ENCODE measurements at regions not wholly inside any gene's neighbourhood (a gene's known extent, or its start where the extent isn't known, plus 50 kb on each side); places are given as distances from the start of the nearest gene placed in this dataset.
"Not testable (repeated sequence)": the region's sequence is repeated elsewhere in the genome, so short reads cannot be mapped to it uniquely, and the experiment has no call there.

- DNase-seq: no peak
These were observed 166.7 kb upstream of the RGS6 start for GRCh38 chr14:71765505-71765904.

- DNase-seq: no peak
These were observed 161.8 kb upstream of the RGS6 start for GRCh38 chr14:71770431-71770830.

GRCh38 chr14:71771421-71771820, 160.8 kb upstream of the RGS6 start:
- DNase-seq: not testable (repeated sequence)

GRCh38 chr14:71771996-71772395, 160.2 kb upstream of the RGS6 start:
- not testable (repeated sequence) for DNase-seq

- DNase-seq: no peak
These were observed 158.2 kb upstream of the RGS6 start for GRCh38 chr14:71773898-71774481.

- no peak for DNase-seq
These were observed 155.5 kb upstream of the RGS6 start for GRCh38 chr14:71776471-71777360.

- DNase-seq: no peak
These were observed 152.2 kb upstream of the RGS6 start for GRCh38 chr14:71780075-71780474.

- DNase-seq: no peak
These were observed 151.4 kb upstream of the RGS6 start for GRCh38 chr14:71780822-71781221.

- no peak for DNase-seq
These were observed 149.1 kb upstream of the RGS6 start for GRCh38 chr14:71783088-71783487.

GRCh38 chr14:71783786-71784185, 148.4 kb upstream of the RGS6 start:
- DNase-seq: no peak

GRCh38 chr14:71789005-71789404, 143.2 kb upstream of the RGS6 start:
- DNase-seq: no peak

GRCh38 chr14:71799841-71800240, 132.4 kb upstream of the RGS6 start:
- no peak for DNase-seq

GRCh38 chr14:71800878-71801277, 131.4 kb upstream of the RGS6 start:
- DNase-seq: no peak

- DNase-seq: no peak
These were observed 128.5 kb upstream of the RGS6 start for GRCh38 chr14:71803539-71804260.

- DNase-seq: no peak
These were observed 127.2 kb upstream of the RGS6 start for GRCh38 chr14:71804992-71805391.

- not testable (repeated sequence) for DNase-seq
These were observed 125.2 kb upstream of the RGS6 start for GRCh38 chr14:71807049-71807448.

- DNase-seq: not testable (repeated sequence)
These were observed 121.4 kb upstream of the RGS6 start for GRCh38 chr14:71810800-71811199.

- no peak for DNase-seq
These were observed 119.5 kb upstream of the RGS6 start for GRCh38 chr14:71812693-71813092.

- DNase-seq: no peak
These were observed 117.1 kb upstream of the RGS6 start for GRCh38 chr14:71815110-71815509.

- DNase-seq: no peak
These were observed 107.4 kb upstream of the RGS6 start for GRCh38 chr14:71824816-71825215.

GRCh38 chr14:71833476-71833875, 98.8 kb upstream of the RGS6 start:
- no peak for DNase-seq

- no peak for DNase-seq
These were observed 97.7 kb upstream of the RGS6 start for GRCh38 chr14:71834284-71835204.

- no peak for DNase-seq
These were observed 80.0 kb upstream of the RGS6 start for GRCh38 chr14:71852181-71852580.

Measured in activated T-cell treated with anti-CD3 and anti-CD28 coated beads, Interleukin-2, amount 50 U/mL, for 1 hour (primary cell).